H9 (cell line): ENCODE measurements at regions not wholly inside any gene's neighbourhood (a gene's known extent, or its start where the extent isn't known, plus 50 kb on each side); places are given as distances from the start of the nearest gene placed in this dataset.

Experiments
- DNase-seq: peaks from one replicate; pipeline ENCODE4 v3.0.0-alpha.2; 2017
- H2AFZ ChIP-seq: one replicate; pipeline ENCODE4 v1.6.1; 2013; ENCODE audit warnings: mild to moderate bottlenecking, low read length, control low read depth, moderate library complexity
- H2AK5ac ChIP-seq: 2 replicates; pipeline ENCODE4 v1.6.1; 2013; ENCODE audit warnings: low read length, control low read depth, mixed read lengths; ENCODE audit not compliant: insufficient read length
- H2BK120ac ChIP-seq: one replicate; pipeline ENCODE4 v1.6.1; 2013; ENCODE audit warnings: low read depth, mild to moderate bottlenecking, low read length, control low read depth, inconsistent platforms; ENCODE audit not compliant: poor library complexity, severe bottlenecking
- H2BK12ac ChIP-seq: 2 replicates; pipeline ENCODE4 v1.6.1; 2013; ENCODE audit warnings: low read length, control low read depth, mixed read lengths, low read depth; ENCODE audit not compliant: insufficient read length
- H2BK15ac ChIP-seq: 2 replicates; pipeline ENCODE4 v1.6.1; 2013; ENCODE audit warnings: low read depth, low read length, control low read depth
- H2BK20ac ChIP-seq: one replicate; pipeline ENCODE4 v1.6.1; 2013; ENCODE audit warnings: low read depth, mild to moderate bottlenecking, low read length, control low read depth, inconsistent platforms; ENCODE audit not compliant: poor library complexity, severe bottlenecking
- H2BK5ac ChIP-seq: 2 replicates; pipeline ENCODE4 v1.6.1; 2013; ENCODE audit warnings: low read length, control low read depth, mixed read lengths; ENCODE audit not compliant: insufficient read length
- H3K14ac ChIP-seq: 2 replicates; pipeline ENCODE4 v1.6.1; 2013; ENCODE audit warnings: low read length, control low read depth; ENCODE audit not compliant: insufficient read depth
- H3K18ac ChIP-seq: 2 replicates; pipeline ENCODE4 v1.6.1; 2013; ENCODE audit warnings: low read depth, mild to moderate bottlenecking, mixed read lengths, low read length, control low read depth; ENCODE audit not compliant: insufficient read length
- H3K23ac ChIP-seq: 2 replicates; pipeline ENCODE4 v1.6.1; 2013; ENCODE audit warnings: low read length, control low read depth, mixed read lengths, low read depth; ENCODE audit not compliant: insufficient read length
- H3K23me2 ChIP-seq: 2 replicates; pipeline ENCODE4 v1.6.1; 2013; ENCODE audit warnings: low read depth, mild to moderate bottlenecking, mixed read lengths, low read length, control low read depth; ENCODE audit not compliant: insufficient read length, poor library complexity, severe bottlenecking
- H3K27ac ChIP-seq: 2 replicates; pipeline ENCODE4 v1.5.1; 2013; ENCODE audit warnings: low read length, control low read depth, mixed read lengths, low read depth; ENCODE audit not compliant: insufficient read length
- H3K27me3 ChIP-seq: 2 replicates; pipeline ENCODE4 v1.6.1; 2013; ENCODE audit warnings: low read length, control low read depth, inconsistent platforms; ENCODE audit not compliant: insufficient read depth
- H3K4ac ChIP-seq: 2 replicates; pipeline ENCODE4 v1.6.1; 2013; ENCODE audit warnings: low read depth, mild to moderate bottlenecking, control low read depth, inconsistent platforms, low read length, moderate library complexity
- H3K4me1 ChIP-seq: 2 replicates; pipeline ENCODE4 v1.6.1; 2013; ENCODE audit warnings: low read length, control low read depth, inconsistent platforms; ENCODE audit not compliant: insufficient read depth
- H3K4me2 ChIP-seq: 2 replicates; pipeline ENCODE4 v1.6.1; 2013; ENCODE audit warnings: low read length, control low read depth, mixed read lengths; ENCODE audit not compliant: insufficient read length, insufficient read depth
- H3K56ac ChIP-seq: 2 replicates; pipeline ENCODE4 v1.6.1; 2013; ENCODE audit warnings: low read depth, mild to moderate bottlenecking, mixed read lengths, low read length, control low read depth; ENCODE audit not compliant: insufficient read length
- H3K79me1 ChIP-seq: 2 replicates; pipeline ENCODE4 v1.6.1; 2013; ENCODE audit warnings: low read depth, mild to moderate bottlenecking, moderate library complexity, low read length, control low read depth, inconsistent platforms; ENCODE audit not compliant: insufficient read depth, poor library complexity, severe bottlenecking
- H3K79me2 ChIP-seq: 2 replicates; pipeline ENCODE4 v1.6.1; 2013; ENCODE audit warnings: low read length, control low read depth, inconsistent platforms; ENCODE audit not compliant: insufficient read depth
- H3K9ac ChIP-seq: 2 replicates; pipeline ENCODE4 v1.6.1; 2013; ENCODE audit warnings: low read length, control low read depth, mixed read lengths; ENCODE audit not compliant: insufficient read length; ENCODE audit errors: extremely low read depth
- H3K9me3 ChIP-seq: one replicate; pipeline ENCODE4 v1.6.1; 2013; ENCODE audit warnings: low read depth, low read length, inconsistent platforms; ENCODE audit not compliant: control insufficient read depth
- H3T11ph ChIP-seq: one replicate; pipeline ENCODE4 v1.6.1; 2013; ENCODE audit warnings: mild to moderate bottlenecking, low read length, control low read depth, inconsistent platforms
- H4K20me1 ChIP-seq: one replicate; pipeline ENCODE4 v1.6.1; 2013; ENCODE audit not compliant: control insufficient read depth, insufficient read length, insufficient read depth
- H4K5ac ChIP-seq: 2 replicates; pipeline ENCODE4 v1.6.1; 2013; ENCODE audit warnings: low read depth, mild to moderate bottlenecking, mixed read lengths, low read length, control low read depth; ENCODE audit not compliant: insufficient read length
- H4K8ac ChIP-seq: replicated peaks from 2 replicates; pipeline ENCODE4 v1.6.1; 2013; ENCODE audit warnings: low read length, control low read depth, mixed read lengths, low read depth; ENCODE audit not compliant: insufficient read length
- H4K91ac ChIP-seq: 2 replicates; pipeline ENCODE4 v1.6.1; 2013; ENCODE audit warnings: low read depth, mild to moderate bottlenecking, moderate library complexity, mixed read lengths, low read length, control low read depth; ENCODE audit not compliant: insufficient read length
- H3K27ac Mint-ChIP-seq, 3 experiments: 2 replicates in 2 of 3; 3 replicates in 1 of 3; pipeline ENCODE4 v1.8.0; 2020 to 2021; ENCODE audit warnings: mixed read lengths in 3 of 3, mild to moderate bottlenecking in 1 of 3, moderate library complexity in 1 of 3
- H3K27me3 Mint-ChIP-seq: 2 replicates; pipeline ENCODE4 v1.8.0; 2021; ENCODE audit warnings: low read depth, mild to moderate bottlenecking, moderate library complexity, mixed read lengths
- H3K36me3 Mint-ChIP-seq, 3 experiments: 2 replicates in 2 of 3; 3 replicates in 1 of 3; pipeline ENCODE4 v1.8.0; 2020 to 2021; ENCODE audit warnings: low read depth in 3 of 3, mixed read lengths in 3 of 3; ENCODE audit not compliant: insufficient read depth in 1 of 3
- H3K4me1 Mint-ChIP-seq, 2 experiments: 2 replicates each; pipeline ENCODE4 v1.8.0; 2020; ENCODE audit warnings: mixed read lengths in 2 of 2
- H3K4me3 Mint-ChIP-seq, 2 experiments: 2 replicates in 1 of 2; 3 replicates in 1 of 2; pipeline ENCODE4 v1.8.0; 2020 to 2021; ENCODE audit warnings: mild to moderate bottlenecking in 2 of 2, mixed read lengths in 2 of 2, moderate library complexity in 1 of 2
- H3K9me3 Mint-ChIP-seq, 2 experiments: 2 replicates in 1 of 2; 3 replicates in 1 of 2; pipeline ENCODE4 v1.8.0; 2020; ENCODE audit warnings: mild to moderate bottlenecking in 2 of 2, mixed read lengths in 2 of 2, moderate library complexity in 1 of 2
- CTCF ChIP-seq: fragments of 200-600 bp; sonication (generic); conservative IDR thresholded peaks from 3 replicates; pipeline ENCODE4 v1.8.0; 2021; ENCODE audit warnings: antibody characterized with exemption, mild to moderate bottlenecking
- WGBS: extraction: QIAGEN DNeasy Blood & Tissue Kit; methylation state at CpG from one replicate; pipeline ENCODE4 v1.1.7; 2013; ENCODE audit warnings: missing lambda C conversion rate, low lambda C conversion rate, mixed read lengths; ENCODE audit not compliant: insufficient read length; ENCODE audit errors: extremely low coverage; 5-methylcytosine and 5-hydroxymethylcytosine counted together

- Histone ChIP-seq H4K8ac (no peak overlapping the region), H3K9ac (no peak overlapping the region), H3K27me3 (no peaks in the 10 kb centered on the region), H3K18ac (no peak overlapping the region), H2BK12ac (no peak overlapping the region), H3K4ac (no peak overlapping the region), H2AK5ac (no peak overlapping the region), H4K20me1 (no peaks in the 10 kb centered on the region), H3K56ac (no peak overlapping the region), H2AFZ (no peak overlapping the region), H3K79me1 (no peaks in the 10 kb centered on the region), H4K5ac (no peak overlapping the region), H3K23ac (no peak overlapping the region), H3K79me2 (no peaks in the 10 kb centered on the region), H2BK5ac (no peak overlapping the region), H3K4me2 (no peak overlapping the region), H4K91ac (no peak overlapping the region), H2BK15ac (no peak overlapping the region), H3T11ph (no peak overlapping the region), H2BK20ac (no peak overlapping the region), H3K9me3 (no peaks in the 10 kb centered on the region), H3K4me1 (no peaks in the 10 kb centered on the region), H3K14ac (no peak overlapping the region), H3K23me2 (no peaks in the 10 kb centered on the region), H3K27ac (no peak overlapping the region), H2BK120ac (no peak overlapping the region)
- DNase-seq = no peak
- Mint-ChIP-seq H3K4me3 (no peak overlapping the region), H3K4me1 (no peaks in the 10 kb centered on the region), H3K27ac (no peak overlapping the region), H3K9me3 (no peaks in the 10 kb centered on the region), H3K36me3 (no peaks in the 10 kb centered on the region), H3K27me3 (peaks cover 1% of the 10 kb centered on the region)
- no CpG with 5 or more reads among the region's 27 CpGs for WGBS
- TF ChIP-seq CTCF = no peak
These were observed 52.4 kb downstream of the CEBPB start for GRCh38 chr20:50242863-50243609.
